HG02623 (cell line): ENCODE measurements at regions not wholly inside any gene's neighbourhood (a gene's known extent, or its start where the extent isn't known, plus 50 kb on each side); places are given as distances from the start of the nearest gene placed in this dataset.

Experiments used
- ATAC-seq: cut with Tn5 transposase; IDR thresholded peaks from one replicate; pipeline ENCODE4 v1.9.1; 2021; ENCODE audit warnings: moderate library complexity; ENCODE audit not compliant: unreplicated experiment

GRCh38 chr2:19045151-19045550 is 313.3 kb downstream of the OSR1 start:
- ATAC-seq = no peak

- ATAC-seq = no peak
Measured at GRCh38 chr2:19043893-19044292, 314.5 kb downstream of the OSR1 start.

GRCh38 chr2:19041434-19042041 is 316.9 kb downstream of the OSR1 start:
- no peak for ATAC-seq

GRCh38 chr2:19038071-19039015 is 320.1 kb downstream of the OSR1 start:
- ATAC-seq = no peak

DNA sequence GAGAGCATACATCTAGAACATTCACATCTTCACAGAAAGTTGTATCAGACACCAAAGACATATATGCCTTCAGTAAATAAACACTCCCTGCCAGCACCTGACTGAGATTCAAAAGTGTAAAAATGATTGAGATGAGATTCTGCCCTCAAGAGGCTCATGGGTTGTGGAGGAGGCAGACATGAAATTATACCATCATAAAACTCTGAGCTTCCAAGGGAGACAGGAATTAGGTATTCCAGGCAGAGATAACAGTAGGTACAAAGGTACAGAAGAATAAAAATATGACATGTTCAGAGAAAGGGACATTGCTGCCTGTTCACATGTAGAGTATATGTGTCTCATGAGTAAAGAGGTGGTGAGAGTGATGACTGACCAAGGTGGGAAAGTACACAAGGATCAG is 322.3 kb downstream of the OSR1 start:
- ATAC-seq = no peak

DNA sequence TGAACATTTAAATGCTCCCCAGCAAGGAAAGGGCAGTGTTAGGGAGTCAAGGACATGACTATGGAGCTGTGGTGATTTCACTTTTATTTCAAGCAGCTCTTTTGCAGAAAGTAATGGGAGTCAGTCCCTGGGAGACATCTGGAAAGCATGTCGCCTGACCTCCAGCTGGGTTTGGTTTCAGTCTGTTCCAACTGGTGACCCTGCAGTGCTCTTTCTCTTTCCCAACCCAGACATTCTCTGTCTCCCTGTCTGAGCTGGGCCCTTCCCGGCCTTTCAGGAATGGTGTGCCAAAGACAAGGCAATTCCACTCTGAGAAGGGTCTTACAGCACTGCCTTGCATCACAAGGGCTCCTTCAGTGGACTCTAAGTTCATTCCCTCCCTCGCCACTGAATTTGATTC is 323.2 kb downstream of the OSR1 start:
- ATAC-seq = no peak

DNA sequence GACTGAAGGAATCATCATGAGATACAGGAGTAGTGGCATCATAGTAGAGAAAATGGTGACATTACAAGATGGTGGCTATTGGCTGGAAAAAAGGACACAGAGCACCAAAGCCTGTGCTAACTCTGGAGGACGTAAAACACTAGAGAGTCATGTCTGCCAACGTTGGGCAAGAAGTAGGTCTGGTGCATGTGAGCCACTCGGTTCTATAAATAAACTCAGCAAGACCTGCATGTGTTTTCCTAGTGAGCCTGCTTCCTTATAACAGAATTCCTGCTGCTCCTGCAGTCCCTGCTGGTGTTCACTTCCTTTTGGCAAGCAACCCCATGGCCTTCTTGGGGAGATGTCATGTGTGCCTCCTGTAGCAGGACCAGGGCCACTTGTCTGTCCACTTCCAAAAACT is 325.2 kb downstream of the OSR1 start:
- no peak for ATAC-seq

DNA sequence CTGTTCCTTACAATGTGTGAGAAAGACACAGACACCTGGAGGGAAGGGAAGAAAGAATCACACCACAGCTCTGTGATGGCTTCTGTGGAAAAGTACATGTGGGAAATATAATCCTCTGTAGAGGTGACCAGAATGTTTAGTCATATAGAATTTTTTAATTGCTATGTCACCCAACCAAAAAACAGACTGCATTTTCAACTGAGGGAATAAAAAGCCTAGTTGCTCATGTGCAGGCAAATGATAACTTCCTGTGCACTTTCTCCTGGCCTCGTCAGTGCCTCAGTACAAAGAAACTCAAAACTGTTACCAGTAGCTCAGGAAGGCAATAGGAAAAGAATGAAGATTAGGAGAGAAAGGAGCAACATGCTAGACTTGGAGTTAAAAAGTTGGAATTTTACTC is 326.8 kb downstream of the OSR1 start:
- ATAC-seq = no peak

DNA sequence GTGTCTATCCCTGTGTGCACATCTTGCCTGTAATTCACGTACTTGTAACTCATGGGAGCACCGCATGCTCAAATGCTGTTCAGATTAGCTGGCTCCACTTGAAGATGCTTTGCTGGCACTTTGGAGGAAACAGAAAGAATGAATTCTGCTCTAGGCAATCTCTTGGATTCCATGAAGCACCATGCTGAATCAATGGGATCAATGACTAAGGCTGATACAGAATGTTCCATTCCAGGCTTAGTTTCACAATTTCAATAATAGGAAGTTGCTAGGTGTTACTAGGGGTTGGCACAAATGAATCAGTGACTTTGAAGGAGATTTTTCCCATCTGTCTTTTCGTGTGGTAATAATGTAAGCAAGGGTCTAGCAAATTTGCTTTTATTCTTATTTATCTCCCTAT is 328.8 kb downstream of the OSR1 start:
- no peak for ATAC-seq

GRCh38 chr2:19028587-19029375 is 329.6 kb downstream of the OSR1 start:
- no peak for ATAC-seq

DNA sequence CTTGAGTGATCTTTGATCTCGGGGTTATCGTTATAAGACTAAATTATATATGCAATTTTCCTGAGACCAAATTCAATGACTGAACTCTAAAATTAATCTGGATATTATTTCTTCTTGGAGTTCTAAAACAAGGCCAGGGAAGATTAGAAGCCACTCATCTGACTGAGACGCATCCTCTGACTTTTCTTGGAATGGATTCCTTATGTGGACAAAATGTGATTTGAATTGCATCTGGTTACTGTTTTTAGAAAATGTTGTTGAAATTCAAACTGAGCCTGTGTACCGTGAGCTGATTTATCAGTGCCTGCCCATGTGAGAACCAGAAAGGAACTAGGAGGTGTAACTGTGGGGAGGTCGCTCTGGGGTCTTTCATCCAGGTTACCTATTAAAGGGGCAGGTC is 330.8 kb downstream of the OSR1 start:
- ATAC-seq = no peak

DNA sequence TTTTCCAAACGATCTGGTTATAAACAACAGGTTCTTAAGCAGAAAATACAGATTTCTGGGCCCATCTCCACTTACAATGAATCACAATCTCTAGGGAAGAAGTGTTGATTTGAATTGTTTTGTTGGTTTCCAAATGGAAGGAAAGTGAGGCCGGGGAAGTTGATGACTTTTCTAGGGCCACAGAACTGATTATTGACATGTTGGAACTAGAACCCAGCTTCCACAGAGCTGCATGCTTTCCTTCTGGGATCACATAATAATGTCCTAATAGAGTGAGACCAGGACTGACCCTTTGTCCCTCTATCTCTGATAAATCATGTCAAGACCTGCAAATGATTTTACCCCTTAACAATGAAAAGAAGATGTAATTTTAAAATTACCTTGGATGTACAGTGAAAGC is 332.2 kb downstream of the OSR1 start:
- ATAC-seq = no peak

- no peak for ATAC-seq
Measured at GRCh38 chr2:19022334-19022733, 336.1 kb downstream of the OSR1 start.

DNA sequence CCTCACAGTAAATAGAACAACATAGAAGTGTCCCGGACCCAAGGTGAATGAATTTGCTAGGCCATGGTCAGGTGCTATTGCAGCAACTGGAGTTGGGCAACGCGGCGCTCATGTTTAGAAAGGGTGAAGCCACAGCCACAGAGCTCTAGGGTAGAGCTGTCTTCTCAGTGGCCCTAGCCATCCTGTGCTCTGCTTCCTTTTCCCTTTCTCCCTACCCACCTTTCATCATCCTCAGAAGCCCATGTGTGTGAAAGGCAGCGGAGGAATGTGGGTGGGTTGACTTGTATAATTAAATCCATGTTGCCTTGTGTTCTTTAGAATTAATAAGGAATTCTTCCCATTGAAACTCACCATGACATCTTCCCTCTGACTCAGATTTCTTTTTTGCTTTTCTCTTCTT is 336.7 kb downstream of the OSR1 start:
- no peak for ATAC-seq

DNA sequence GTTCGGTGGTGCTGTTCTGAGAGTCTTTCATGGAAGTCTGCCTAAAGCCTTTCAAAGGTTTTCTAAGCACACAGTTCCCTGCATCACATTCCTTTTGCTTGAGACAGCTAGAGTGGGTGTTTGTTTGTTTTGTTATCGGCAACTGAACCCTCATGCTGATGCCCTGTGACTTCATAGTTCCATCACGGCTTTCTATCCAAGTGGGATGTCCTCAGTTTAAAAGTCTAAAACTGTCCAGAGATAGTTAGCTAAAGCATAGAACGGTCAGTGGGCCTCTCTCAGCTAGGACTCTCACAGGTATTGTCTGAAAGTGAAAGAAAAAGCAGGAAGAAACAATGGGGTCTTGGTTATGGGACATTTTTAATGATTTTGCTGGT is 337.3 kb downstream of the OSR1 start:
- no peak for ATAC-seq

GRCh38 chr2:19020144-19021099 is 338.0 kb downstream of the OSR1 start:
- ATAC-seq = no peak

- no peak for ATAC-seq
Measured at GRCh38 chr2:19009510-19009909, 348.9 kb downstream of the OSR1 start.

DNA sequence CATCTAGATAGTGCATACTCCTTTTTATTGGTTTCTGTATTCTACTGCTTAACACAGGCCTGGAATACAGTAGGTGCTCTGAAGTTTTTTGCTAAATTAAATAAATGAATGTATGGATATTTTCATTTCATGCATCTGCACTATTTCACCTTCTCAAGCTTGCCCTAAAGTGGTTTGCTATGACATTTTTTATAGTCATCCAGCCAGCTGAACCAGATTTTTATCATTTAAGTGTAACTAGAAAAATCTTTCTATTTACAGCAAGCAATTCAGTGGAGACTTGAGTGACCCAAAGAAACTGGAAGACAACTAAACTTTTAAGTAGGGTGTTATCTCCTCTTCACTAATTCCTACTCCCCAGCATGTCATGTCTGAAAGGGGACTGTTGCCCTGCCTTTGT is 354.9 kb downstream of the OSR1 start:
- ATAC-seq = no peak

DNA sequence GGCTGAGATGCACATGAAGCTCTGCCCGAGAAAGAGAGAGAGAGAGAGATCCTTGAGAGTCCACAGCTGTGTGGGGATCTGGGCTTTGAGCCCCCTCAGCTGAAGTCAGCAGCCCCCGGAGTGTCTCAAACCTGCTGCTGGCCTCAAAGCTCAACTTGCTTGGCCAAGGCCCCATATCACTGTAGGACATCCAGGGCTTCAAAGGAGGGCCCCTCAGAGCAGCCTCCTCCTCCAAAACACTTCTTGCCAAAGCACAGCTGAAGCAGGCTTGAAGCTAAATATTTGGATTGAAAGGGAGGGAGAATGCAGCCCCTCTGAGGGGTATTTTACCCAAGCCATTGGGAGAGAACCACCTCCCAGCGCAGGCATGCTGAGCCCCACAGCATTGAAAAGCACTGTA is 357.6 kb downstream of the OSR1 start:
- ATAC-seq = no peak

- no peak for ATAC-seq
Measured at GRCh38 chr2:18999198-18999597, 359.2 kb downstream of the OSR1 start.

DNA sequence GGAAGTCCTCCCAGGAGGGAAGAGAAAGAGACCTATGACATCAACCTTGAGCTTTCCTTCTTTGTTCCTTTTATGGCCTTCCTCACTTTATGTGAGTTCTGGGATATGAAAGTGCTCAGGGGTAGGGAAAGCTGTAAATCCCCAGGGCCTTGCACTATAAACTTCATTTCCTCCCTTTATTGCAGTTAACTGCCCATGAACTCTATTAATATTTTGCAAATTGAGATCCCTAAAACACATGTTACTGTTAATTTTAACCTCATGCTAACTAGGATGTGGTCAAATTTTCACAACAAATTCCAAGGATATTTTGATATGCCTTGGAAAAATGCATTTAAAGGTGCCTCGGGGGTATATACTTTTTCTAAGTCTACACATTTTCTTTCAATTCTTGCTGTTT is 359.9 kb downstream of the OSR1 start:
- no peak for ATAC-seq
